ENCODE measurements at regions not wholly inside any gene's neighbourhood (a gene's known extent, or its start where the extent isn't known, plus 50 kb on each side); places are given as distances from the start of the nearest gene placed in this dataset.

GRCh38 chr9:126084008-126084407 is 242.6 kb upstream of the MVB12B start:
- intact Hi-C loops (cut with micrococcal nuclease) = no loop called here
- Histone ChIP-seq H3K4me3 (replicated peaks in 1 of 3; ENCODE audit: low read depth in 2 of 3, low read length in 3 of 3) (no peak overlapping the region), H3K27ac (ENCODE audit: low read depth in 1 of 2, low read length in 2 of 2) (no peak overlapping the region), H3K36me3 (replicated peaks in 1 of 2; ENCODE audit: control insufficient read depth in 1 of 2, insufficient read depth in 2 of 2, low read length in 2 of 2) (no peaks in the 10 kb centered on the region), H3K9ac (ENCODE audit: insufficient read depth, low read length, poor library complexity, severe bottlenecking) (no peak overlapping the region), H3K4me1 (ENCODE audit: control insufficient read depth in 1 of 2, insufficient read depth in 2 of 2, low read length in 2 of 2) (no peaks in the 10 kb centered on the region), H4K20me1 (ENCODE audit: insufficient read depth, low read length) (no peaks in the 10 kb centered on the region), H3K27me3 (ENCODE audit: control insufficient read depth in 2 of 2, insufficient read depth in 2 of 2, low read length in 2 of 2) (no peaks in the 10 kb centered on the region), H2AFZ (ENCODE audit: insufficient read depth, low read depth, low read length, poor library complexity, severe bottlenecking) (no peak overlapping the region), H3K79me2 (ENCODE audit: insufficient read depth, low read length) (no peaks in the 10 kb centered on the region), H3K9me3 (replicated peaks in 1 of 2; ENCODE audit: control insufficient read depth in 1 of 2, insufficient read depth in 1 of 2, low read length in 2 of 2) (no peaks in the 10 kb centered on the region), H3K4me2 (replicated peaks; ENCODE audit: extremely low read depth, low read length, poor library complexity, severe bottlenecking) (no peak overlapping the region)
- H3K36me3 Mint-ChIP-seq = no peaks in the 10 kb centered on the region
- H3K9me3 Mint-ChIP-seq = peaks cover 0 to 2% (median 0%) of the 10 kb centered on the region in 7 donors
- TF ChIP-seq CTCF (IDR thresholded peaks at IDR 0.05) = no peak
- H3K4me3 Mint-ChIP-seq = no peak overlapping the region
- WGBS (ENCODE audit: insufficient coverage) = 55% methylated on average over 3 of the region's 4 CpGs
- peaks cover 2% of the 10 kb centered on the region for H3K4me1 Mint-ChIP-seq
- H3K27me3 Mint-ChIP-seq (ENCODE audit: low read depth in 3 of 3) = peaks cover 6 to 23% (median 13%) of the 10 kb centered on the region in 3 donors
- H3K27ac Mint-ChIP-seq = no peak overlapping the region
- DNase-seq = no peak

GRCh38 chr9:126084696-126085095 is 241.9 kb upstream of the MVB12B start:
- no peaks in the 10 kb centered on the region for H3K4me1 ChIP-seq (ENCODE audit: control insufficient read depth in 1 of 2, insufficient read depth in 2 of 2, low read length in 2 of 2)
- H3K27ac Mint-ChIP-seq = no peak overlapping the region
- no peak for TF ChIP-seq CTCF (IDR thresholded peaks at IDR 0.05)
- H4K20me1 ChIP-seq (ENCODE audit: insufficient read depth, low read length) = no peaks in the 10 kb centered on the region
- no peaks in the 10 kb centered on the region for H3K36me3 Mint-ChIP-seq
- H3K36me3 ChIP-seq (replicated peaks in 1 of 2; ENCODE audit: control insufficient read depth in 1 of 2, insufficient read depth in 2 of 2, low read length in 2 of 2) = no peaks in the 10 kb centered on the region
- no peak overlapping the region for H2AFZ ChIP-seq (ENCODE audit: insufficient read depth, low read depth, low read length, poor library complexity, severe bottlenecking)
- H3K4me1 Mint-ChIP-seq = peaks cover 2% of the 10 kb centered on the region
- H3K79me2 ChIP-seq (ENCODE audit: insufficient read depth, low read length) = no peaks in the 10 kb centered on the region
- H3K4me3 Mint-ChIP-seq = no peak overlapping the region
- WGBS (ENCODE audit: insufficient coverage) = 90% methylated on average over 6 of the region's 8 CpGs
- H3K9ac ChIP-seq (ENCODE audit: insufficient read depth, low read length, poor library complexity, severe bottlenecking) = no peak overlapping the region
- H3K9me3 ChIP-seq (replicated peaks in 1 of 2; ENCODE audit: control insufficient read depth in 1 of 2, insufficient read depth in 1 of 2, low read length in 2 of 2) = no peaks in the 10 kb centered on the region
- H3K27ac ChIP-seq (ENCODE audit: low read depth in 1 of 2, low read length in 2 of 2) = no peak overlapping the region
- H3K4me3 ChIP-seq (replicated peaks in 1 of 3; ENCODE audit: low read depth in 2 of 3, low read length in 3 of 3) = no peak overlapping the region
- no peaks in the 10 kb centered on the region for H3K27me3 ChIP-seq (ENCODE audit: control insufficient read depth in 2 of 2, insufficient read depth in 2 of 2, low read length in 2 of 2)
- no peak overlapping the region for H3K4me2 ChIP-seq (replicated peaks; ENCODE audit: extremely low read depth, low read length, poor library complexity, severe bottlenecking)
- H3K27me3 Mint-ChIP-seq (ENCODE audit: low read depth in 3 of 3) = peaks cover 6 to 17% (median 13%) of the 10 kb centered on the region in 3 donors
- peaks cover 0 to 2% (median 0%) of the 10 kb centered on the region in 7 donors for H3K9me3 Mint-ChIP-seq
- intact Hi-C loops (cut with micrococcal nuclease) = no loop called here
- no peak for DNase-seq

Measured in CD14-positive monocyte (primary cell).